Neutrophil (primary cell): ENCODE measurements at regions not wholly inside any gene's neighbourhood (a gene's known extent, or its start where the extent isn't known, plus 50 kb on each side); places are given as distances from the start of the nearest gene placed in this dataset.

Source experiments
- H3K27ac ChIP-seq: fragments of 200-600 bp; sonication (generic); 2 replicates; pipeline ENCODE4 v1.5.1; 2016; ENCODE audit warnings: mild to moderate bottlenecking, moderate library complexity
- H3K27me3 ChIP-seq: fragments of 200-600 bp; sonication (generic); 2 replicates; pipeline ENCODE4 v1.6.0; 2016; ENCODE audit warnings: mild to moderate bottlenecking
- H3K36me3 ChIP-seq: fragments of 200-600 bp; sonication (generic); 2 replicates; pipeline ENCODE4 v1.5.1; 2017
- H3K4me1 ChIP-seq, 2 experiments: fragments of 200-600 bp in 1 of 2; sonication (generic) in 1 of 2; 1 replicate in 1 of 2; 2 replicates in 1 of 2; pipeline versions ENCODE4 v1.5.1 to v1.6.1; 2013 to 2016; ENCODE audit warnings: low read depth in 1 of 2, low read length in 1 of 2, mild to moderate bottlenecking in 1 of 2, moderate library complexity in 1 of 2; ENCODE audit not compliant: control insufficient read depth in 1 of 2, insufficient read depth in 1 of 2
- H3K4me3 ChIP-seq, 2 experiments: fragments of 200-600 bp in 1 of 2; sonication (generic) in 1 of 2; 1 replicate in 1 of 2; 2 replicates in 1 of 2; pipeline ENCODE4 v1.5.1; 2013 to 2016; ENCODE audit warnings: low read depth in 1 of 2, low read length in 1 of 2, mild to moderate bottlenecking in 1 of 2, moderate library complexity in 1 of 2
- H3K9me3 ChIP-seq: fragments of 200-600 bp; sonication (generic); 2 replicates; pipeline ENCODE4 v1.5.1; 2016
- TF ChIP-seq, protein P1 (sequence below): fragments of 200-600 bp; sonication (generic); IDR thresholded peaks from 2 replicates; pipeline ENCODE4 v1.5.1; 2016; ENCODE audit warnings: antibody characterized with exemption

DNA sequence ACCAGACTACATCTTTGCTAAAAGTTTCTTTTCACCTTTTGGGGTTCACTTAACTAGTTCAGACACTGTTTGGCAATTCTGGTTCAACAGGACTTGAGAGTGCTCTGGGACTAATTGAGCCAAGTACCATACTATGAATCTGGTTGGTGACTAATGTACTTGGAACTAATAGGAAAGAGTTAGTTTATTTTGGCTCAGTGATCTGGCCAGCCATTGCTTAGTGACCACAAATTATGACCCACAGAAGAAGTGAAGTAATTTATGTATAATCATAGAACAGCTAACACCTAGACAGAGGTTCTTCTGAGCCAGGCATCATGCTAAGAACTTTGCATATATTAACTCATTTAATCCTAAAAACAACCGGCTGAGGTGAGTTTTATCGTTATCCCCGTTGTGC lies 126.5 kb upstream of the JCAD start:
- no peaks in the 10 kb centered on the region for H3K36me3 ChIP-seq
- no peaks in the 10 kb centered on the region for H3K9me3 ChIP-seq
- no peaks in the 10 kb centered on the region for H3K4me1 ChIP-seq
- H3K4me3 ChIP-seq, result no peak overlapping the region
- H3K27me3 ChIP-seq, result no peaks in the 10 kb centered on the region
- TF ChIP-seq, protein P1, sequence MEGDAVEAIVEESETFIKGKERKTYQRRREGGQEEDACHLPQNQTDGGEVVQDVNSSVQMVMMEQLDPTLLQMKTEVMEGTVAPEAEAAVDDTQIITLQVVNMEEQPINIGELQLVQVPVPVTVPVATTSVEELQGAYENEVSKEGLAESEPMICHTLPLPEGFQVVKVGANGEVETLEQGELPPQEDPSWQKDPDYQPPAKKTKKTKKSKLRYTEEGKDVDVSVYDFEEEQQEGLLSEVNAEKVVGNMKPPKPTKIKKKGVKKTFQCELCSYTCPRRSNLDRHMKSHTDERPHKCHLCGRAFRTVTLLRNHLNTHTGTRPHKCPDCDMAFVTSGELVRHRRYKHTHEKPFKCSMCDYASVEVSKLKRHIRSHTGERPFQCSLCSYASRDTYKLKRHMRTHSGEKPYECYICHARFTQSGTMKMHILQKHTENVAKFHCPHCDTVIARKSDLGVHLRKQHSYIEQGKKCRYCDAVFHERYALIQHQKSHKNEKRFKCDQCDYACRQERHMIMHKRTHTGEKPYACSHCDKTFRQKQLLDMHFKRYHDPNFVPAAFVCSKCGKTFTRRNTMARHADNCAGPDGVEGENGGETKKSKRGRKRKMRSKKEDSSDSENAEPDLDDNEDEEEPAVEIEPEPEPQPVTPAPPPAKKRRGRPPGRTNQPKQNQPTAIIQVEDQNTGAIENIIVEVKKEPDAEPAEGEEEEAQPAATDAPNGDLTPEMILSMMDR, result no peak
- H3K27ac ChIP-seq, result no peak overlapping the region

DNA sequence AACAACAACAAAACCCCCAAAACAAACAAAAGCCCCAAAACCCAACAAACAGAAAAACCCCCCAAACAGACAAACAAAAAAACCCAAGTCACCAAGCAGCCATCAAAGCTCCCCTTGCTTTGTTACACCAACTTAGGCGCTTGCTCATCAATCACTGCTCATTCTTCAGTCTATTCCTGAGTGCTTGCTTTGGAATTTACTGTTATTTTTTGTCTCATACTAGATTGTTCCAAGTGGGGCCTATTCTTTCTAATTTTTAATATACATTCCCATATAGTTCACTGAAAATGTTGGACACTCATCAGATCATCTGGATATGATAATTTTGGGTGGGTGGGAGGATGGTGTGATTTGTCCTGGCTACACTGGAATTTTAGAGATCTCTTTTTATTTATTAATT lies 126.0 kb upstream of the JCAD start:
- no peak overlapping the region for H3K27ac ChIP-seq
- TF ChIP-seq, protein P1, result no peak
- no peaks in the 10 kb centered on the region for H3K36me3 ChIP-seq
- no peaks in the 10 kb centered on the region for H3K4me1 ChIP-seq
- H3K9me3 ChIP-seq, result no peaks in the 10 kb centered on the region
- H3K27me3 ChIP-seq, result no peaks in the 10 kb centered on the region
- H3K4me3 ChIP-seq, result no peak overlapping the region

- Histone ChIP-seq H3K27ac (no peak overlapping the region), H3K36me3 (no peaks in the 10 kb centered on the region), H3K4me1 (no peaks in the 10 kb centered on the region), H3K9me3 (no peaks in the 10 kb centered on the region), H3K27me3 (no peaks in the 10 kb centered on the region), H3K4me3 (no peak overlapping the region)
- TF ChIP-seq, protein P1, result no peak
Observed at GRCh38 chr10:30184397-30185033, 125.1 kb upstream of the JCAD start.

DNA sequence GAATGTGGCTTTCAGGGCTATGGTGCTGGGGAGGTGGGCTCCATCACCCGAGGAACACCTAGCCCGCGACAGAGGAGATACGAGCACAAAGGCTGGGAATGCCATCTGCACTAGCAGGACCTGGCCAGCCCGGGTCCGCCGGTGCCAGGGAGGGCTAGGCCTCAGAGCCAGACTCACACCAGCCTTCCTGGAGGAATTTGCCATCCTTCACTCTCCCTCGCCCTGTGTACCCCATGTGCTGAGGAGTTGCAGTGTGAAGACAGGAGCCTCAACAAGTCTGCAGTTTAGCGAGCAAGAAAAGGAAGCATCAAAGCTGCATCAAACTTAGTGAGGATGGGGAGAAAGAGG lies 123.6 kb upstream of the JCAD start:
- H3K4me3 ChIP-seq, result no peak overlapping the region

DNA sequence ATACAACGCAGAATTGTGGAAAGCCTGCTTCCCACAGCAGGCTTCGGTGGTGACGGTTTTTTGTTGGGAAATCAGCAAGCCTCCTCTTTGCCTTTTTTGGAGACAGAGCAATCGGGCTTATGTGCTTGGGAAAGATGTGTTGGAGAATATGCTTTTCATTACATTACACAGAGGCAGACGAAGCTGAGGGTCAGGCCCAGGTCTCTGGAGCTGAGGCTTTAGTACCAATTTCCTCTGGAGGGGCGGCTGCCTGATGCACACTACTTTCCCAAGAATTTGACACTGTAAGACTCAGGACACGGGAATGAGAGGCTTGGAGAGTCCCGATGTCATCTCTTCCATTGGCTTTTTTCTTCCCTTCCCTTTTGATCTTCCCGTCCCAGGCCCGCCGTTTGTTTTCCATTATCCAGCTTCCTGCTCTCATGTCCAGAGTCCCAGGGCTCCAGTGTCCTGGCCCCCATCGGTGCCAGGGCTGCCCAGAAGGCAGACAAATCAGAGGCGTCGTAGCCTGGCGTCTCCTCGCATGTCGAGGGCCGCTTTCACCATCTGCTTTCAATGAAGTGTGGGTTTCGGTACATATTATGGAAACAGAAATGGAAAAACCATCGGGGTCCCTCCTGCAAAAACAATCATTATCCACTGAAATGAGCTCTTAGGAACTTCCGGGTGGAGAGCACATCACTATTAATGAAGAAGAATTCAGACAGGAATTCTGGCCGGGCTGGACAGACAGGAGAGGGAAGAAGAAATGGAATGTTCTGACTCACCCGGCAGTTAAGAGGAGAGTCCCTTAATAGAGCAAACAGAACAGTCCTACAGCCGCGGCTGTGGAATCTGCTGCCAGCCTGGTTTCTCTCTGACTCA lies 123.0 kb upstream of the JCAD start:
- no peaks in the 10 kb centered on the region for H3K9me3 ChIP-seq
- H3K27me3 ChIP-seq, result no peaks in the 10 kb centered on the region
- no peaks in the 10 kb centered on the region for H3K4me1 ChIP-seq
- TF ChIP-seq, protein P1, result no peak
- no peak overlapping the region for H3K27ac ChIP-seq
- H3K36me3 ChIP-seq, result no peaks in the 10 kb centered on the region
- H3K4me3 ChIP-seq, result no peak overlapping the region

More for the DNA sequence above, 123.6 kb upstream of the JCAD start:
- no peaks in the 10 kb centered on the region for H3K27me3 ChIP-seq
- no peak overlapping the region for H3K27ac ChIP-seq
- H3K36me3 ChIP-seq, result no peaks in the 10 kb centered on the region
- TF ChIP-seq, protein P1, result no peak
- H3K4me1 ChIP-seq, result no peaks in the 10 kb centered on the region
- no peaks in the 10 kb centered on the region for H3K9me3 ChIP-seq
